HG03571 (cell line): ENCODE measurements at regions not wholly inside any gene's neighbourhood (a gene's known extent, or its start where the extent isn't known, plus 50 kb on each side); places are given as distances from the start of the nearest gene placed in this dataset.
A peak's percentile ranks its signal among the peaks of the same experiment; 100 is the strongest.
"Not testable (repeated sequence)": the region's sequence is repeated elsewhere in the genome, so short reads cannot be mapped to it uniquely, and the experiment has no call there.

ENCODE experiments used
- ATAC-seq: cut with Tn5 transposase; IDR thresholded peaks from one replicate; pipeline ENCODE4 v1.9.1; 2021; ENCODE audit not compliant: unreplicated experiment

- peak; percentile 75 for ATAC-seq
Observed at GRCh38 chr4:163681208-163681821, 186.8 kb downstream of the TMA16 start.

- ATAC-seq = no peak
Observed at GRCh38 chr4:163688856-163689255, 194.4 kb downstream of the TMA16 start.

- no peak for ATAC-seq
Observed at GRCh38 chr4:163693211-163693610, 198.7 kb downstream of the TMA16 start.

- no peak for ATAC-seq
Observed at GRCh38 chr4:163693776-163694175, 199.3 kb downstream of the TMA16 start.

- ATAC-seq = no peak
Observed at GRCh38 chr4:163694385-163694784, 199.9 kb downstream of the TMA16 start.

- no peak for ATAC-seq
Observed at GRCh38 chr4:163697121-163697520, 202.6 kb downstream of the TMA16 start.

- ATAC-seq = not testable (repeated sequence)
Observed at GRCh38 chr4:163700383-163700782, 205.9 kb downstream of the TMA16 start.

- ATAC-seq = peak; percentile 96
Observed at GRCh38 chr4:163701916-163702315, 207.4 kb downstream of the TMA16 start.

- ATAC-seq = no peak
Observed at GRCh38 chr4:163702736-163703135, 208.2 kb downstream of the TMA16 start.

GRCh38 chr4:163703251-163703650 lies 208.8 kb downstream of the TMA16 start:
- ATAC-seq = no peak

- no peak for ATAC-seq
Observed at GRCh38 chr4:163707873-163708272, 213.4 kb downstream of the TMA16 start.

GRCh38 chr4:163709601-163710000 lies 215.1 kb downstream of the TMA16 start:
- ATAC-seq = no peak

GRCh38 chr4:163710158-163710557 lies 215.7 kb downstream of the TMA16 start:
- no peak for ATAC-seq

- ATAC-seq = not testable (repeated sequence)
Observed at GRCh38 chr4:163724495-163724894, 230.0 kb downstream of the TMA16 start.

GRCh38 chr4:163726641-163727040 lies 232.2 kb downstream of the TMA16 start:
- ATAC-seq = no peak

- no peak for ATAC-seq
Observed at GRCh38 chr4:163731071-163731470, 236.6 kb downstream of the TMA16 start.

GRCh38 chr4:163732473-163732872 lies 238.0 kb downstream of the TMA16 start:
- ATAC-seq = no peak

GRCh38 chr4:163736876-163737275 lies 242.4 kb downstream of the TMA16 start:
- no peak for ATAC-seq

- ATAC-seq = not testable (repeated sequence)
Observed at GRCh38 chr4:163737846-163738245, 243.4 kb downstream of the TMA16 start.

- no peak for ATAC-seq
Observed at GRCh38 chr4:163738521-163738920, 244.0 kb downstream of the TMA16 start.

GRCh38 chr4:163744861-163745260 lies 250.4 kb downstream of the TMA16 start:
- peak; percentile 94 for ATAC-seq

- no peak for ATAC-seq
Observed at GRCh38 chr4:163747293-163747692, 252.8 kb downstream of the TMA16 start.

GRCh38 chr4:163747886-163748285 lies 253.4 kb downstream of the TMA16 start:
- ATAC-seq = no peak
